ES-I3 (cell line): ENCODE measurements at regions not wholly inside any gene's neighbourhood (a gene's known extent, or its start where the extent isn't known, plus 50 kb on each side); places are given as distances from the start of the nearest gene placed in this dataset.

Source experiments
- H3K36me3 ChIP-seq: 2 replicates; pipeline ENCODE4 v1.6.1; 2013; ENCODE audit warnings: mild to moderate bottlenecking, low read length, control low read depth, moderate library complexity; ENCODE audit not compliant: insufficient read depth
- H3K4me1 ChIP-seq: 2 replicates; pipeline ENCODE4 v1.6.1; 2013; ENCODE audit warnings: mild to moderate bottlenecking, control low read depth, low read length; ENCODE audit not compliant: insufficient read depth
- H3K9ac ChIP-seq: 2 replicates; pipeline ENCODE4 v1.6.1; 2013; ENCODE audit warnings: low read depth, mild to moderate bottlenecking, low read length, moderate library complexity
- H3K9me3 ChIP-seq: 2 replicates; pipeline ENCODE4 v1.6.1; 2013; ENCODE audit warnings: mild to moderate bottlenecking, low read length, moderate library complexity; ENCODE audit not compliant: control insufficient read depth, insufficient read depth

DNA sequence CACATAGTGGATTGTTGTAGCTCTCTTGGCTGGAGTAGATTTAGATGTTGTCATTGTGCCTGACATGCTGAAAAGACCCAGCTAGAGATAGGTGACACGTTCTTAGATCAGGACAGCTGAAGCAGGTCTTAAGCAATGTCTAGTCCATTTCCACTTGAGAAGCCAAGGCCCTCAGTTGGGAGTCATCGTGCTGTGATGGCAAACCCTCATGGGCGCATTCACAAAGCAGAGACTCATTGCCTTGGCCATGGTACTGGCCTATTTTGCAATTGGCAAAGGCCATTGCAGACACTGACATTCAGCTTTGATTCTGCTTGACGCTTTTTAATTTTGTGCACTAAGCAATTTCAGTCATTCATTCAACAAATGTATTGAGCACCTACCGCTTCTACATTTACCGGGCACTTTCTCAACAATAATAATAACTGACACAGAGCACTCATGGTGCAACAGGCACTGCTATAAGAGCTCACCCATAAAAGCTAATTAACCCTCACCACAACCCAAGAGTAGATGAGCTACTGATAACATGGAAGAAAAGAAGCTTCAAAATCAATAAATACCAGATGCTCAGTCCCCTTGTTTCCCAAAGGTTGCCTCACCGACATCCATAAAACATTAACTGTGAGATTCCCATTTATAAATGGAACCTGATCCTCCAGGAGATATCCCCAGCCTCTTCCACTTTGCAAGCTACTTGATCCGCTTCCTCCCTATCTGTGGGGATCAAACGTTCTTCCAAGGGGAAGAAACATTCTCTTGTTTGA lies 200.1 kb downstream of the TLE3 start:
- no peaks in the 10 kb centered on the region for H3K36me3 ChIP-seq
- H3K9ac ChIP-seq, result no peak overlapping the region
- H3K4me1 ChIP-seq, result no peaks in the 10 kb centered on the region
- H3K9me3 ChIP-seq, result no peaks in the 10 kb centered on the region

DNA sequence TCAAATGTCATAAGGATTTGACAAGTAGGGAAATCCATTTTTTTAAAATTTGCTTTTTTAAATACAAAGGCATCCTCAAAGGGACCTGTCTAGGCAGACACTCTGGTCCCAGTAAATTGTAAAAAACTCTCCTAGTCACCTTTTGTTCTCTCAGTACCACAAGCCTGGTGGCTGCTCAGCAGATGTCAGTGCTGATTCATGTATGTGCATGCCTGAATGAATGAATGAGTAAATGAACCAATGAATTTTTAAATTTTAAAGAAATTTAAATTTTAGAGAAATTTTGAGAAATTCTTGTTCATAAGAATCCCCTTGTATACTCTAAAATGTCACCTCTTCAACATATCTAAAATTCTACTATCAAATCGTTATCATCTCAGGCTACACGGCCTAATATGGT lies 199.5 kb downstream of the TLE3 start:
- Histone ChIP-seq H3K9me3 (no peaks in the 10 kb centered on the region), H3K4me1 (no peaks in the 10 kb centered on the region), H3K36me3 (no peaks in the 10 kb centered on the region), H3K9ac (no peak overlapping the region)

DNA sequence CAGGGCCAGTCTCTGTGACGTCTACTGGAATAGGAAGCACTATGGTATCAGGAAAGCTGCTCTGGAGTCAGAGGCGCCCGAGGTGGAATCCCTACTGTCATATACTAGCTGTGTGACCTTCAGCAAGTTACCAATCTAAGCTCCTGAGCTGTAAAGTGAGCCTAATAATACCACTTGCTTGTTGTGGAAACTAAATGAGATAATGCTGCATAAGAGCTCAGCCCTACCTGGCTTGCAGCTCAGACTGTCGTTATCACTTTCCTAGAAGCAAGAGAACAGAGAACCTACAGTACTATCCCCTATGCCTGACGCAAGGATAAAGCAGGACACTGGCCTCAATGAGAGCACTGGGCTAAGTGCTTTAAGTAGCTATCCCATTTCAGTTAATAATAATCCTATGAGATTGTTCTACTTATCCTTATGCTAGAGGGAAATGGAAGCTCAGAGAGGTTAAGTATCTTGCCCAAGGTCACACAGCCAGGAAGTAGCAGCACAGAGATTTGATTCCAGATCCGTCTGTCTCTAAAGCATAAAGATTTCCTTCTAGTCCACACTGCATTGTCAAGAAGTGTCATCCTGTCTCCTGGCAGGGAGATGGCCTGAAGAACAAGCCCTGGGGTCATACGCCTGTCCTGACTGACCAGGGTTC lies 195.2 kb downstream of the TLE3 start:
- no peaks in the 10 kb centered on the region for H3K36me3 ChIP-seq
- no peaks in the 10 kb centered on the region for H3K9me3 ChIP-seq
- no peak overlapping the region for H3K9ac ChIP-seq
- H3K4me1 ChIP-seq, result no peaks in the 10 kb centered on the region; the same call in 1 of the 2 replicates

- H3K9ac ChIP-seq, result no peak overlapping the region
- H3K9me3 ChIP-seq, result no peaks in the 10 kb centered on the region
- no peaks in the 10 kb centered on the region for H3K36me3 ChIP-seq
- no peaks in the 10 kb centered on the region; the same call in 1 of the 2 replicates for H3K4me1 ChIP-seq
Measured at GRCh38 chr15:69903470-69904469, 193.9 kb downstream of the TLE3 start.

- Histone ChIP-seq H3K4me1 (peaks cover 13% of the 10 kb centered on the region), H3K36me3 (no peaks in the 10 kb centered on the region), H3K9ac (no peak overlapping the region), H3K9me3 (no peaks in the 10 kb centered on the region)
Measured at GRCh38 chr15:69906256-69907185, 191.2 kb downstream of the TLE3 start.

DNA sequence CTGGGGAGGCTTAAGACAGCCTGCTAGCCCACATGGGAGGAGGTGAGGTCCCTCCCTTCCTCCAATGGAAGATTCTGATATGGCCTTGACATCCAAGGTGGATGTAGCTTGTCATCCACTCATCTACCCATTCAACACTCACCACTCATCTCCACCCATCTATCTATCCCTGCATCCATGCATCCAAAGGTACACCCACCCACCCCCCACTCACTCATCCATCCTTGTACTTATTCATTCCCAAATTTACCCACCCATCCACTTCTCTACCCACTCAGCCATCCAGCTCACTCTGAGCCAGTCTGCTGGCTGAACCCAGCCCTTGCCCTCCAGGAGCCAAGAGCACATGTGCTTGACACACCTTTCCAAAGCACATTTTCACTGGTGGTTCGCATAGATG lies 189.7 kb downstream of the TLE3 start:
- Histone ChIP-seq H3K9me3 (no peaks in the 10 kb centered on the region), H3K36me3 (no peaks in the 10 kb centered on the region), H3K9ac (peak overlapping the region; percentile 30; the same call in 1 of the 2 replicates), H3K4me1 (peaks cover 13% of the 10 kb centered on the region)

DNA sequence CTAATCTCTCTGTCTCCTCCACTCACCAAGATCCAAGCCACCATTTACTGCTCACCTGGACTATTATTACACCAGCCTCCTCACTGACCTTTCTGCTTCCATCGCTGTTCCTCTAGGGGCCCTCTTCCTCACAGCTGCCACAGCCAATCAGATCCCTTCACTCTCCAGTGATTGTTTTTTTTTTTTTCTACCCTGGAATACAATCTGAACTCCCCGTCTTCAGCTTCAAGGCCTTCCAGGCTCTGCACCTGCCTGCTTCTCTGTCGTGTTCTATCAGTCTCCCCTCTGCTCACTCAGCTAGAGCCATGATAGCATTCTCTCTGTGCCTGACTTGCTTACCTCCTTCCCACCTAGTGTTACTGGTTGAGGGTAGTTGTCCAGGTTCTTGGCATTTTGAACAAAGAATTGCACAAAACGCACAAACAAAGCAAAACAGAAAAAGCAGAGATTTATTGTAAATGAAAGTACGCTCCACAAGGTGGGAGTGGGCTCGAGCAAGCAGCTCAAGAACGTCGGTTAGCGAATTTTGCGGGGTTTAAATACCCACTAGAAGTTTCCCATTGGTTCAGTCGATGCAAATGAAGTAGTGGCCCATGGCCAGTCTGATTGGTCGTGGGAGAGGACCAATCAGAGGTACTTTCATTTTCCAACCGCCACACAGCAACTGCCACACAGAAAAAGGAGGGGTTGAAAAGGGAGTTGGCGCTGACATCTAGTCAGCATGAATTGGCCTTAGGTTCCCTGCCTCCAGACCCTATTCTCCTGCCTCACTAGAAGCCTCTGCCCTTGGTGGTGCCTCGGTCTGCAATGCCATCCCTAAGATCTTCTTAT lies 188.9 kb downstream of the TLE3 start:
- Histone ChIP-seq H3K9ac (peak overlapping the region; percentile 30; the same call in 1 of the 2 replicates), H3K9me3 (no peaks in the 10 kb centered on the region), H3K4me1 (peaks cover 13% of the 10 kb centered on the region), H3K36me3 (no peaks in the 10 kb centered on the region)

- Histone ChIP-seq H3K4me1 (peaks cover 13% of the 10 kb centered on the region), H3K36me3 (no peaks in the 10 kb centered on the region), H3K9me3 (no peaks in the 10 kb centered on the region), H3K9ac (no peak overlapping the region)
Measured at GRCh38 chr15:69909719-69910444, 187.8 kb downstream of the TLE3 start.

GRCh38 chr15:69910514-69910913 lies 187.2 kb downstream of the TLE3 start:
- no peak overlapping the region for H3K9ac ChIP-seq
- no peaks in the 10 kb centered on the region for H3K36me3 ChIP-seq
- no peaks in the 10 kb centered on the region for H3K9me3 ChIP-seq
- peaks cover 13% of the 10 kb centered on the region for H3K4me1 ChIP-seq

GRCh38 chr15:69912116-69912515 lies 185.6 kb downstream of the TLE3 start:
- Histone ChIP-seq H3K9me3 (no peaks in the 10 kb centered on the region), H3K36me3 (no peaks in the 10 kb centered on the region), H3K9ac (no peak overlapping the region), H3K4me1 (peaks cover 13% of the 10 kb centered on the region)

DNA sequence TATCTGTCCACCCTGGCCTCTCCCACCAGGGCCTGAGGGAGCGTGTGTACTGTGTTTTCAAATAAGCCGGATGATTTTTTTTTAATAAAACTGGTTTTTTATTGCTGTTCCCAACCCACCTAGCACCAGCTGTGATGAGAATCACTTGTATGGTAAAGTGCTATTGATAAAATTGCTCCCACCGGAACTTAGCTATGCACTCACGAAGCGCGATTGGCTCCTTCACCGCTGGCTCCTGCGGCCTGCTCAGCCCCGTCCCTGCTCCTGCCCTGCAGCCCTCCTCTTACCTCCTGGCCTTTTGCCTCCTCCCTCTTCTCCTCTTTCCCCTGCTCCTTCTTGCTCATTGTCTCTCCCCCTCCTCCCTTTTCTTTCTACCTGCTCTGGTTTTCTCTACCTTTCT lies 183.7 kb downstream of the TLE3 start:
- Histone ChIP-seq H3K9me3 (no peaks in the 10 kb centered on the region), H3K4me1 (peaks cover 13% of the 10 kb centered on the region), H3K36me3 (no peaks in the 10 kb centered on the region; the same call in 1 of the 2 replicates), H3K9ac (no peak overlapping the region)

GRCh38 chr15:69914960-69915359 lies 182.8 kb downstream of the TLE3 start:
- H3K9me3 ChIP-seq, result no peaks in the 10 kb centered on the region
- peaks cover 18% of the 10 kb centered on the region for H3K4me1 ChIP-seq
- no peaks in the 10 kb centered on the region; the same call in 1 of the 2 replicates for H3K36me3 ChIP-seq
- no peak overlapping the region for H3K9ac ChIP-seq
